MCF 10A (cell line): ENCODE measurements at regions not wholly inside any gene's neighbourhood (a gene's known extent, or its start where the extent isn't known, plus 50 kb on each side); places are given as distances from the start of the nearest gene placed in this dataset.
A peak's percentile ranks its signal among the peaks of the same experiment; 100 is the strongest.

ENCODE experiments used
- BruUV-seq: library from RNA; stranded (reverse); fragments of 400-500 nt; replicated peaks from 2 replicates; lab custom pipeline; 2021; lab: Mats Ljungman, UMichigan
- CTCF ChIA-PET: fragments of 300-600 bp; sonication (Branson Sonifier 250); formaldehyde crosslinking; extraction: SDS; loops from one replicate; lab custom pipeline; 2021; ENCODE audit warnings: antibody characterized with exemption, inconsistent platforms; lab: Yijun Ruan, JAX
- POLR2A ChIA-PET: fragments of 300-600, 350-650 bp; sonication (Branson Sonifier 250); formaldehyde crosslinking; extraction: SDS; loops from one replicate; lab custom pipeline; 2020; ENCODE audit warnings: antibody characterized with exemption, inconsistent platforms; lab: Yijun Ruan, JAX
- DNase-seq: peaks from one replicate; pipeline ENCODE4 v3.0.0-alpha.2; 2018; ENCODE audit not compliant: unreplicated experiment
- H3K27ac Mint-ChIP-seq: one replicate; pipeline ENCODE4 v1.8.0; 2022; ENCODE audit warnings: mild to moderate bottlenecking, low read depth, mixed read lengths; ENCODE audit not compliant: unreplicated experiment
- H3K27me3 Mint-ChIP-seq: one replicate; pipeline ENCODE4 v1.8.0; 2022; ENCODE audit warnings: mixed read lengths; ENCODE audit not compliant: insufficient read depth, unreplicated experiment
- H3K36me3 Mint-ChIP-seq: one replicate; pipeline ENCODE4 v1.8.0; 2022; ENCODE audit warnings: mild to moderate bottlenecking, moderate library complexity, mixed read lengths; ENCODE audit not compliant: insufficient read depth, unreplicated experiment
- H3K4me1 Mint-ChIP-seq: one replicate; pipeline ENCODE4 v1.8.0; 2022; ENCODE audit warnings: mixed read lengths; ENCODE audit not compliant: insufficient read depth, unreplicated experiment
- H3K4me3 Mint-ChIP-seq: one replicate; pipeline ENCODE4 v1.8.0; 2022; ENCODE audit warnings: mild to moderate bottlenecking, moderate library complexity, mixed read lengths; ENCODE audit not compliant: unreplicated experiment
- H3K9me3 Mint-ChIP-seq: one replicate; pipeline ENCODE4 v1.8.0; 2022; ENCODE audit warnings: mixed read lengths; ENCODE audit not compliant: unreplicated experiment
- intact Hi-C: fragments of 100-400 bp; cut with micrococcal nuclease; formaldehyde crosslinking; loops from 2 replicates; pipeline ENCODE4 v1.14.1; 2022
- TF ChIP-seq, protein P1 (sequence below): fragments of 200-600 bp; IDR thresholded peaks from one replicate; pipeline ENCODE4 v1.8.0; 2022; ENCODE audit warnings: antibody characterized with exemption, mild to moderate bottlenecking; ENCODE audit not compliant: unreplicated experiment

DNA sequence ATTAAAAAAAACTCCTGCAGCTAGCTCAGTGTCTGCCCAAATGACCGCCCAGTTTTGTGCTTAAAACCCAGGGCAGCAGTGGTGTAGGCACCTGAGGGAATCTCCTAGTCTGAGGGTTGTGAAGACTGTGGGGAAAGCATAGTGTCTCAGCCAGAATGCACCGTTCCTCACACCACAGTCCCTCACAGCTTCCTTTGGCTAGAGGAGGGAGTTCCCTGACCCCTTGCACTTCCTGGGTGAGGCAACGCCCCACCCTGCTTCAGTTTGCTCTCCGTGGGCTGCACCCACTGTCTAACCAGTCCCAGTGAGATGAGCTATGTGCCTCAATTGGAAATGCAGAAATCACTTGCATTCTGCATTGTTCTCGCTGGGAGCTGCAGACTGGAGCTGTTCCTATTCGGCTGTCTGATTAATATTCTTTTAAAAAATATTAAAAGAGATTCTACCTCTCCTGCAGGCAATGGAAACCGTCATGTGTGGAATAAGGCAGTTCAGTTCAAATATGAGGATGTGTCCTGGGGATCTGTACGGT is 645.7 kb downstream of the FGF9 start:
- TF ChIP-seq, protein P1, sequence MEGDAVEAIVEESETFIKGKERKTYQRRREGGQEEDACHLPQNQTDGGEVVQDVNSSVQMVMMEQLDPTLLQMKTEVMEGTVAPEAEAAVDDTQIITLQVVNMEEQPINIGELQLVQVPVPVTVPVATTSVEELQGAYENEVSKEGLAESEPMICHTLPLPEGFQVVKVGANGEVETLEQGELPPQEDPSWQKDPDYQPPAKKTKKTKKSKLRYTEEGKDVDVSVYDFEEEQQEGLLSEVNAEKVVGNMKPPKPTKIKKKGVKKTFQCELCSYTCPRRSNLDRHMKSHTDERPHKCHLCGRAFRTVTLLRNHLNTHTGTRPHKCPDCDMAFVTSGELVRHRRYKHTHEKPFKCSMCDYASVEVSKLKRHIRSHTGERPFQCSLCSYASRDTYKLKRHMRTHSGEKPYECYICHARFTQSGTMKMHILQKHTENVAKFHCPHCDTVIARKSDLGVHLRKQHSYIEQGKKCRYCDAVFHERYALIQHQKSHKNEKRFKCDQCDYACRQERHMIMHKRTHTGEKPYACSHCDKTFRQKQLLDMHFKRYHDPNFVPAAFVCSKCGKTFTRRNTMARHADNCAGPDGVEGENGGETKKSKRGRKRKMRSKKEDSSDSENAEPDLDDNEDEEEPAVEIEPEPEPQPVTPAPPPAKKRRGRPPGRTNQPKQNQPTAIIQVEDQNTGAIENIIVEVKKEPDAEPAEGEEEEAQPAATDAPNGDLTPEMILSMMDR, result no peak
- H3K4me1 Mint-ChIP-seq, result peaks cover 8% of the 10 kb centered on the region
- peaks cover 26% of the 10 kb centered on the region for H3K9me3 Mint-ChIP-seq
- H3K27me3 Mint-ChIP-seq, result no peaks in the 10 kb centered on the region
- no TSS peak for BruUV-seq
- no peak overlapping the region for H3K4me3 Mint-ChIP-seq
- POLR2A ChIA-PET, result interaction anchor here (0.7 kb wide), 2 partner anchors 24 to 448 kb away, joined by 3 read pairs; no protein-coding TSS in a partner anchor
- H3K27ac Mint-ChIP-seq, result no peak overlapping the region
- intact Hi-C loops, result no loop called here
- no peak for DNase-seq
- no peaks in the 10 kb centered on the region for H3K36me3 Mint-ChIP-seq
- CTCF ChIA-PET, result interaction anchor here (0.8 kb wide), 1 partner anchor 691 kb away, joined by 3 read pairs; no protein-coding TSS in a partner anchor

DNA sequence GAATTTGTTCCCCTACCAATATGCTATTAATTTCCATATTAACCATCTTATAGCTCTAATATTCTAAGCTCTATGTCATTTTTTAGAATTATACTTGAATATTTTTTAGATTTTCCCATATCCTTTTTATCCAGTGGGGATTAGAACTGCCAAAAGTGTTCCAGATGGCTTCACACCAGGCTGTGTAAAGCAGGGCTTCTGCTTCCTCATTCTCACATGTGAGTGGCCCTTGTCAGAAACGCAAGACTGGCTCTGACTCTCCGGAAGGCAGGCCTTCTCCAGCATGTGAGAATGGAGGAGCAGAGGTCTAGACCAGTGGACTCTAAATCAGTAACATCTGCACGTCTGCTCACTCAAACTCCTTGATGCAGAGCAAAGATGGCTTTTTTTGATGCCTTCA is 650.1 kb downstream of the FGF9 start:
- intact Hi-C loops, result no loop called here
- TF ChIP-seq, protein P1, result no peak
- H3K4me1 Mint-ChIP-seq, result no peaks in the 10 kb centered on the region
- no peaks in the 10 kb centered on the region for H3K27me3 Mint-ChIP-seq
- no peak overlapping the region for H3K4me3 Mint-ChIP-seq
- H3K36me3 Mint-ChIP-seq, result no peaks in the 10 kb centered on the region
- no peak for DNase-seq
- no peak overlapping the region for H3K27ac Mint-ChIP-seq
- ChIA-PET CTCF (no interaction called here), POLR2A (interaction anchor here (0.7 kb wide), 1 partner anchor 437 kb away, joined by 3 read pairs; no protein-coding TSS in a partner anchor)
- peaks cover 18% of the 10 kb centered on the region for H3K9me3 Mint-ChIP-seq
- no TSS peak for BruUV-seq

DNA sequence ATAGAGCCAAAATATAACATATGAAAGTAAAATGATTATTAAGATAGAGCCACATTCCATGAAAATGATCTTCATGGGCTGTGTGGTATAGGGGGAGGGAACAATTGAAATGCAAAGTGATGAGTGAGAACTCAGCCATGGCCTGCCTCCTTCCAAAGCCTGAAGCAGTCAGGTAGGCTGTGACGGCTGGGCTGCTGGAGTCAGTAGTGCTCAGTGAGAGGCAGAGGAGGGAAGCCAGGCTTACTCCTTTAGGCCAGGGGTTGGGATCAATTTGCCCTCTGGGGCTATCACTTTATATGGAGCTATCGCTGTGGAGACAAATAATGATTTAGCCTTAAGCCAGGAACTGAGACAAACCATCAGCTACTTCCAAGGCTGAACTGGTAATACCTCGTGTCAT is 654.9 kb downstream of the FGF9 start:
- CTCF ChIA-PET, result interaction anchor here (1.1 kb wide), 1 partner anchor 17 kb away, joined by 3 read pairs; no protein-coding TSS in a partner anchor
- Mint-ChIP-seq H3K36me3 (no peaks in the 10 kb centered on the region), H3K9me3 (no peaks in the 10 kb centered on the region), H3K4me1 (no peaks in the 10 kb centered on the region), H3K4me3 (no peak overlapping the region), H3K27me3 (no peaks in the 10 kb centered on the region), H3K27ac (peak overlapping the region; percentile 7)
- TF ChIP-seq, protein P1, result no peak
- intact Hi-C loops, result no loop called here
- no peak for DNase-seq
- BruUV-seq, result no TSS peak
- POLR2A ChIA-PET, result no interaction called here

- Mint-ChIP-seq H3K4me1 (no peaks in the 10 kb centered on the region), H3K9me3 (no peaks in the 10 kb centered on the region)
- BruUV-seq, result no TSS peak
Measured at GRCh38 chr13:22332416-22332815, 661.5 kb downstream of the FGF9 start.

More at GRCh38 chr13:22332416-22332815, 661.5 kb downstream of the FGF9 start:
- CTCF ChIA-PET, result no interaction called here
- Mint-ChIP-seq H3K36me3 (no peaks in the 10 kb centered on the region), H3K27ac (no peak overlapping the region), H3K4me3 (no peak overlapping the region), H3K27me3 (no peaks in the 10 kb centered on the region)
- POLR2A ChIA-PET, result no interaction called here
- no peak for DNase-seq
- TF ChIP-seq, protein P1, result no peak
- intact Hi-C loops, result no loop called here
